ENCODE measurements at regions not wholly inside any gene's neighbourhood (a gene's known extent, or its start where the extent isn't known, plus 50 kb on each side); places are given as distances from the start of the nearest gene placed in this dataset.

DNA sequence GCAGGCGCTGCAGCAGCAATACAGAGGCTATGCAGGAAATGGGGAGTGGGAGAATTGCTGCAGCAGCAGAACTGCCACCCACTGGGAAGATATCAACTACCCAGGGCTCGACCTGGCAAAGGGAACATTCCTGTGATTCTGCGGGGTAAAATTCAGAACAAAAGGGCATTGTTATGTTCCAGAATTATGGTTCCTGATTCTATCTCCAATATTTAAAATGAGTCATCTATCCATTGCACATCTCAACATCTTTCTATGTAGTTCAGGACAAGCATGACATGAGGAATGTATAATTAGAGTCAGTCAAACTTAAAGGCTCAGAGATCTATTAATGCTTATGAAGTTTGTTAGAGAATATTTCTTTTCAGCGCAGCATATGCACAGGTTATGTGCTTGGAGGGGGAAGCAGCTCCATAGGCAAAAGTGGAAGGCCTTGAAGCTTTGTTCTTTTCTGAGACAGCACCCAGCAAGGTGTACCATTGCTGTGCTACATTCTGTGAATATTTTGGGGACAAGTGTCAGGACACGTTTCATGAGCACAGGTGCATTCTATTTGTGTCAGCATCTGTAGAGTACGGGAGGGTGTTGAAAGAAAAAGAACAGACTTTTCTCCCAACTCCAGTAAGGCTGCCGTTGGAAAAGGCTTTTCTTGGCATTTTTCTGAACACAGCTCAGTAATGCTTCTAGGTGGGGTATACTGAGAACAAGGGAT, 395.6 kb upstream of the MPDZ start:
- Histone ChIP-seq H3K9me3 (ENCODE audit: low read length) (no peaks in the 10 kb centered on the region), H2AFZ (ENCODE audit: low read length) (no peak overlapping the region), H3K36me3 (ENCODE audit: insufficient read depth, low read length) (no peaks in the 10 kb centered on the region), H3K79me2 (ENCODE audit: insufficient read depth, low read length) (no peaks in the 10 kb centered on the region), H3K9ac (ENCODE audit: low read length) (no peak overlapping the region), H3F3A (ENCODE audit: insufficient read depth, low read length) (no peaks in the 10 kb centered on the region), H3K4me1 (ENCODE audit: insufficient read depth, low read length, severe bottlenecking) (no peaks in the 10 kb centered on the region), H3K4me2 (ENCODE audit: low read length) (no peak overlapping the region), H3K9me2 (ENCODE audit: low read depth, low read length) (no peaks in the 10 kb centered on the region), H3K27ac (ENCODE audit: low read depth, low read length, poor library complexity, severe bottlenecking) (no peak overlapping the region), H4K20me1 (ENCODE audit: insufficient read depth, low read length) (no peaks in the 10 kb centered on the region), H3K27me3 (ENCODE audit: insufficient read depth, low read length) (no peaks in the 10 kb centered on the region), H3K4me3 (ENCODE audit: low read depth, low read length, poor library complexity, severe bottlenecking) (no peak overlapping the region)
- TF ChIP-seq EZH2 (IDR thresholded peaks at IDR 0.05; ENCODE audit: borderline replicate concordance, low read length), result no peak

- Histone ChIP-seq H3K27ac (ENCODE audit: low read depth, low read length, poor library complexity, severe bottlenecking) (no peak overlapping the region), H3K4me1 (ENCODE audit: insufficient read depth, low read length, severe bottlenecking) (no peaks in the 10 kb centered on the region), H3K4me3 (ENCODE audit: low read depth, low read length, poor library complexity, severe bottlenecking) (no peak overlapping the region), H3K79me2 (ENCODE audit: insufficient read depth, low read length) (no peaks in the 10 kb centered on the region), H3K36me3 (ENCODE audit: insufficient read depth, low read length) (no peaks in the 10 kb centered on the region), H4K20me1 (ENCODE audit: insufficient read depth, low read length) (no peaks in the 10 kb centered on the region), H3K9ac (ENCODE audit: low read length) (no peak overlapping the region), H3F3A (ENCODE audit: insufficient read depth, low read length) (no peaks in the 10 kb centered on the region), H3K9me2 (ENCODE audit: low read depth, low read length) (no peaks in the 10 kb centered on the region), H2AFZ (ENCODE audit: low read length) (no peak overlapping the region), H3K4me2 (ENCODE audit: low read length) (no peak overlapping the region), H3K27me3 (ENCODE audit: insufficient read depth, low read length) (no peaks in the 10 kb centered on the region), H3K9me3 (ENCODE audit: low read length) (0 out of 2 replicates have a peak, but pooled peaks cover 3% of the 10 kb centered on the region)
- TF ChIP-seq CTCF (IDR thresholded peaks at IDR 0.05; ENCODE audit: low read length) (no peak), EZH2 (IDR thresholded peaks at IDR 0.05; ENCODE audit: borderline replicate concordance, low read length) (no peak)
These were observed 393.9 kb upstream of the MPDZ start for GRCh38 chr9:13673348-13673747.

DNA sequence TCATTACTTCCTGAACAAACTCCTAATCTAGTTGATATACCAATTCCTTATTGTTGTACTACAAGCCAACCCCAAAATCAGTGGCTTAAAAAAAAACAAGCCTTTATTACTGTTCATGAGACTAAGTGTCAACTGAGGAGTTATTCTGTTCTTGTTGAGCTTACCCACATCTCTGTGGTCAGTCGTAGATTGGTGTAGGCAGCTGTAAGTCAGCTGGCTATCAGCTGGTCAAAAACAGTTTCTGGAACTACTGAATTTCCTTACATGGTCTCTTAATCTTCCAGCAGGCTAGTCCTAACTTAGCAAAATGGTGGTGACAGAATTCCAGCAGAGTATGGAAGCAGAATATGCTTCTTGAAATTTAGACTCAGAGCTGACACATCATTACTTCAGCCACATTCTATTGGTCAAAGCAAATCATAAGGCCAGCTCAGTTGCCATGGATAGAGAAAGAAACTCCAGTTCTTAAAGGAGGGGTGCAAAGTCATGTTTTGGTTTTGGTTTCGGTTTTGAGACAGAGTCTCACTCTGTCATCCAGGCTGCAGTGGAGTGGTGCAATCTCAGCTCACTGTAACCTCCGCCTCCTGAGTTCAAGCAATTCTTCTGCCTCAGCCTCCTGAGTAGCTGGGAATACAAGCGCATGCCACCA, 386.1 kb upstream of the MPDZ start:
- Histone ChIP-seq H3K36me3 (ENCODE audit: insufficient read depth, low read length) (no peaks in the 10 kb centered on the region), H3K27me3 (ENCODE audit: insufficient read depth, low read length) (no peaks in the 10 kb centered on the region), H3K4me2 (ENCODE audit: low read length) (peak overlapping the region; percentile 42), H3K79me2 (ENCODE audit: insufficient read depth, low read length) (no peaks in the 10 kb centered on the region), H3K9ac (ENCODE audit: low read length) (no peak overlapping the region), H3F3A (ENCODE audit: insufficient read depth, low read length) (no peaks in the 10 kb centered on the region), H3K4me3 (ENCODE audit: low read depth, low read length, poor library complexity, severe bottlenecking) (peak overlapping the region; percentile 48), H4K20me1 (ENCODE audit: insufficient read depth, low read length) (no peaks in the 10 kb centered on the region), H3K9me2 (ENCODE audit: low read depth, low read length) (no peaks in the 10 kb centered on the region), H3K27ac (ENCODE audit: low read depth, low read length, poor library complexity, severe bottlenecking) (no peak overlapping the region), H3K4me1 (ENCODE audit: insufficient read depth, low read length, severe bottlenecking) (no peaks in the 10 kb centered on the region), H3K9me3 (ENCODE audit: low read length) (0 out of 2 replicates have a peak, but pooled peaks cover 3% of the 10 kb centered on the region), H2AFZ (ENCODE audit: low read length) (peak overlapping the region; percentile 80; the same call in 1 of the 2 replicates)
- TF ChIP-seq CTCF (IDR thresholded peaks at IDR 0.05; ENCODE audit: low read length), result no peak
- TF ChIP-seq EZH2 (IDR thresholded peaks at IDR 0.05; ENCODE audit: borderline replicate concordance, low read length), result no peak
